ENCODE measurements at regions not wholly inside any gene's neighbourhood (a gene's known extent, or its start where the extent isn't known, plus 50 kb on each side); places are given as distances from the start of the nearest gene placed in this dataset.

DNA sequence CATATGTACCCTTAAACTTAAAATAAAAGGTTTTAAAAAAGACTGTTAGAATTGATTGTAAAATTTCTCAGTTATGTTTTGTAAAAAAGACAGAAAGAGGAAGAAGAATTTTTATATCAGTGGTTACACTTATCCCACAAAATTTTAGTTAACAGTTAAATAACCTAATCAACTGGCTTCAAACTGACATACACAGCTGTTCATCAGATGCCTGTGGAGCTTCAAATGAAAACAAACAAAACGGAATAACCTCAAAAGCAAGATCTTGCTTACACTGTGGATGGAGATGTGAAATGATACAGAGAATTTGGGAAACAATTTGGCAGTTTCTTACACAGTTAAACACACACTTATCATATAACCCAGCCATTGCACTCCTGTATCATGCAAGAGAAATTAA, 521.0 kb downstream of the ETS1 start:
- Histone ChIP-seq H3K4me3 (ENCODE audit: insufficient read depth, low read depth, low read length) (no peak overlapping the region), H3K4me1 (ENCODE audit: insufficient read depth, low read length) (no peaks in the 10 kb centered on the region), H3K4me2 (ENCODE audit: low read length) (no peak overlapping the region), H3K79me2 (ENCODE audit: insufficient read depth, low read length) (no peaks in the 10 kb centered on the region), H3K27ac (ENCODE audit: low read depth, low read length) (no peak overlapping the region), H3K27me3 (ENCODE audit: insufficient read depth, low read length) (no peaks in the 10 kb centered on the region), H3K9me3 (ENCODE audit: insufficient read depth, low read depth, low read length) (no peaks in the 10 kb centered on the region), H2AFZ (ENCODE audit: low read depth, low read length) (no peak overlapping the region), H3K36me3 (ENCODE audit: insufficient read depth, low read length) (no peaks in the 10 kb centered on the region), H4K20me1 (ENCODE audit: insufficient read depth, low read length) (no peaks in the 10 kb centered on the region), H3K9ac (ENCODE audit: low read length) (no peak overlapping the region)
- TF ChIP-seq EZH2 (IDR thresholded peaks at IDR 0.05; ENCODE audit: insufficient read depth, low read length): no peak
- TF ChIP-seq, protein P1, sequence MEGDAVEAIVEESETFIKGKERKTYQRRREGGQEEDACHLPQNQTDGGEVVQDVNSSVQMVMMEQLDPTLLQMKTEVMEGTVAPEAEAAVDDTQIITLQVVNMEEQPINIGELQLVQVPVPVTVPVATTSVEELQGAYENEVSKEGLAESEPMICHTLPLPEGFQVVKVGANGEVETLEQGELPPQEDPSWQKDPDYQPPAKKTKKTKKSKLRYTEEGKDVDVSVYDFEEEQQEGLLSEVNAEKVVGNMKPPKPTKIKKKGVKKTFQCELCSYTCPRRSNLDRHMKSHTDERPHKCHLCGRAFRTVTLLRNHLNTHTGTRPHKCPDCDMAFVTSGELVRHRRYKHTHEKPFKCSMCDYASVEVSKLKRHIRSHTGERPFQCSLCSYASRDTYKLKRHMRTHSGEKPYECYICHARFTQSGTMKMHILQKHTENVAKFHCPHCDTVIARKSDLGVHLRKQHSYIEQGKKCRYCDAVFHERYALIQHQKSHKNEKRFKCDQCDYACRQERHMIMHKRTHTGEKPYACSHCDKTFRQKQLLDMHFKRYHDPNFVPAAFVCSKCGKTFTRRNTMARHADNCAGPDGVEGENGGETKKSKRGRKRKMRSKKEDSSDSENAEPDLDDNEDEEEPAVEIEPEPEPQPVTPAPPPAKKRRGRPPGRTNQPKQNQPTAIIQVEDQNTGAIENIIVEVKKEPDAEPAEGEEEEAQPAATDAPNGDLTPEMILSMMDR (IDR thresholded peaks at IDR 0.05; ENCODE audit: insufficient read depth, low read depth, low read length): no peak
- H3K4me3 Mint-ChIP-seq (ENCODE audit: unreplicated experiment): no peak overlapping the region
- no peaks in the 10 kb centered on the region for H3K36me3 Mint-ChIP-seq (ENCODE audit: low read depth, unreplicated experiment)
- no peaks in the 10 kb centered on the region for H3K4me1 Mint-ChIP-seq (ENCODE audit: low read depth, unreplicated experiment)
- no peak for DNase-seq (ENCODE audit: low read depth)
- H3K27me3 Mint-ChIP-seq (ENCODE audit: low read depth, unreplicated experiment): no peaks in the 10 kb centered on the region
- FAIRE-seq: no peak
- no peaks in the 10 kb centered on the region for H3K9me3 Mint-ChIP-seq (ENCODE audit: unreplicated experiment)
- H3K27ac Mint-ChIP-seq (ENCODE audit: unreplicated experiment): no peak overlapping the region

DNA sequence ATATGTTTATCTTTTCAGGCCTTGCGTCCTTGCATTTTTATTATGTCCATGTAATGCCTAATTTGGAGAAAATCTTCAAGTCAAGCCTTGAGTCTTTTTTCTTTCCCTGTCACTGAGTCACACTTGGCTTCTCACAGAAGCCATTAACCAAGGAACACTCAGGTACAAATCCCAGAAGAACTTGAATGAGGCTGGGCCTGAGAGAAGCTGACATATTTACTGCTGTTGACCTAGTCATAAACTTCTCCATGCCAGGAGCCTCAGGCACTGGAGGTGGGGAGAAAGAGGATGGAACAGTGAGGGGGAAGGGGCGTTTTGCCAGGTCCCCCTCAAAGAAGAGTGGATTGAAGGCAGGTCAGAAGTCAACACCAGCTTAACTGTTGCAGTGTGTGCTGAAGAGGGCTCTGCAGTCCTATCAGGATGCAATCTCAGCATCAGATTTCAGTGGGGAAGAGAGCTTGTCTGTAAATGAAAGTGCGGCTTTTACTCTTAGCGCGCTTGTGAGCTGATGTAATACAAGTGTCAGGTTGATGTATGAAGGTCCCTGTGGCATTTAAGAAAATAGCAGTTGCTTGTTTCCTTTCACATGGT, 526.0 kb downstream of the ETS1 start:
- no peak for FAIRE-seq
- peak overlapping the region; percentile 51 for H3K4me2 ChIP-seq (ENCODE audit: low read length)
- H3K27me3 ChIP-seq (ENCODE audit: insufficient read depth, low read length): no peaks in the 10 kb centered on the region
- Mint-ChIP-seq H3K27me3 (ENCODE audit: low read depth, unreplicated experiment) (no peaks in the 10 kb centered on the region), H3K9me3 (ENCODE audit: unreplicated experiment) (no peaks in the 10 kb centered on the region), H3K4me3 (ENCODE audit: unreplicated experiment) (no peak overlapping the region), H3K36me3 (ENCODE audit: low read depth, unreplicated experiment) (no peaks in the 10 kb centered on the region), H3K4me1 (ENCODE audit: low read depth, unreplicated experiment) (no peaks in the 10 kb centered on the region), H3K27ac (ENCODE audit: unreplicated experiment) (no peak overlapping the region)
- no peak overlapping the region for H3K4me3 ChIP-seq (ENCODE audit: insufficient read depth, low read depth, low read length)
- H3K27ac ChIP-seq (ENCODE audit: low read depth, low read length): no peak overlapping the region
- H3K9me3 ChIP-seq (ENCODE audit: insufficient read depth, low read depth, low read length): no peaks in the 10 kb centered on the region
- H2AFZ ChIP-seq (ENCODE audit: low read depth, low read length): no peak overlapping the region
- no peaks in the 10 kb centered on the region for H3K36me3 ChIP-seq (ENCODE audit: insufficient read depth, low read length)
- TF ChIP-seq, protein P1 (IDR thresholded peaks at IDR 0.05; ENCODE audit: insufficient read depth, low read depth, low read length): no peak
- no peak for TF ChIP-seq EZH2 (IDR thresholded peaks at IDR 0.05; ENCODE audit: insufficient read depth, low read length)
- no peaks in the 10 kb centered on the region for H4K20me1 ChIP-seq (ENCODE audit: insufficient read depth, low read length)
- H3K9ac ChIP-seq (ENCODE audit: low read length): peak overlapping the region; percentile 22
- DNase-seq (ENCODE audit: low read depth): peak; percentile 97
- no peaks in the 10 kb centered on the region for H3K79me2 ChIP-seq (ENCODE audit: insufficient read depth, low read length)
- H3K4me1 ChIP-seq (ENCODE audit: insufficient read depth, low read length): no peaks in the 10 kb centered on the region

DNA sequence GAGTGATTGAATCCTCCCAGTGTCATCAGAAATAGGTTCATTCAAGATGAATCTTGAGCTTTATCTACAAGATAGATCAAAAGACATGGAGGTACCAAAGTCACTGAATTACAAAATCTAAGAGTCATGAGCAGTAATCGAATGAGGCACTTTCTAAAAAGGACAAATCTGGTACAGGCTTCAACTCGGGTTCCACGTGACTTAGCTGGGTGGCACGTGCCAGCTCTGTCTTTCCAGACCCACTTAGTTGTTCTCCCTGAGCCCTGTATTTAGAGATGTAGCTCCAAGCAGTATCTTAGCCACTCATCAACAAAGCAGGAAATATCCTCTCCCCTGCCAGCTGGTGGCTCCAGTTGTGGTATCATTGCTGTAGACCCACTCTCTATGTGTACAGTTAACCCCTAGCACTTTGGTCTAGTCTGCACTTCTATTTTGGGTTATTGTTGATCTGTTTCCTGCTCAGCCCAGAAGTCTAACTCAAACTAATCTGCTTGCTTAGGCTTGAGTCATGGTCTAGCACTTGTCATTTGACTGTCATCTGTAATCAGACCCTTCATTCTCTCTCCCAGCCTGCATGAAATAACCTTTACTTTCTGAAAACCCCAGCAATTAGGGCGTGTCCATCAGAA, 528.7 kb downstream of the ETS1 start:
- Mint-ChIP-seq H3K9me3 (ENCODE audit: unreplicated experiment) (no peaks in the 10 kb centered on the region), H3K27ac (ENCODE audit: unreplicated experiment) (no peak overlapping the region), H3K4me1 (ENCODE audit: low read depth, unreplicated experiment) (peaks cover 6% of the 10 kb centered on the region), H3K4me3 (ENCODE audit: unreplicated experiment) (no peak overlapping the region), H3K36me3 (ENCODE audit: low read depth, unreplicated experiment) (no peaks in the 10 kb centered on the region), H3K27me3 (ENCODE audit: low read depth, unreplicated experiment) (no peaks in the 10 kb centered on the region)
- no peak for DNase-seq (ENCODE audit: low read depth)
- no peak for FAIRE-seq
- Histone ChIP-seq H3K27me3 (ENCODE audit: insufficient read depth, low read length) (no peaks in the 10 kb centered on the region), H3K36me3 (ENCODE audit: insufficient read depth, low read length) (no peaks in the 10 kb centered on the region), H4K20me1 (ENCODE audit: insufficient read depth, low read length) (no peaks in the 10 kb centered on the region), H3K4me2 (ENCODE audit: low read length) (no peak overlapping the region), H3K9ac (ENCODE audit: low read length) (no peak overlapping the region), H3K4me1 (ENCODE audit: insufficient read depth, low read length) (peaks cover 9% of the 10 kb centered on the region), H3K79me2 (ENCODE audit: insufficient read depth, low read length) (no peaks in the 10 kb centered on the region), H3K27ac (ENCODE audit: low read depth, low read length) (no peak overlapping the region), H3K4me3 (ENCODE audit: insufficient read depth, low read depth, low read length) (no peak overlapping the region), H2AFZ (ENCODE audit: low read depth, low read length) (no peak overlapping the region), H3K9me3 (ENCODE audit: insufficient read depth, low read depth, low read length) (no peaks in the 10 kb centered on the region)
- TF ChIP-seq, protein P1 (IDR thresholded peaks at IDR 0.05; ENCODE audit: insufficient read depth, low read depth, low read length): no peak
- TF ChIP-seq EZH2 (IDR thresholded peaks at IDR 0.05; ENCODE audit: insufficient read depth, low read length): no peak

Data from astrocyte (in vitro differentiated cells and primary cell).